NB4 (cell line): ENCODE measurements at regions not wholly inside any gene's neighbourhood (a gene's known extent, or its start where the extent isn't known, plus 50 kb on each side); places are given as distances from the start of the nearest gene placed in this dataset.

Experiments
- CTCF ChIP-seq: IDR thresholded peaks from one replicate; pipeline ENCODE4 v1.5.1; 2012; ENCODE audit warnings: low read depth, low read length
- POLR2A ChIP-seq: IDR thresholded peaks from 2 replicates; pipeline ENCODE4 v1.6.1; 2011; ENCODE audit warnings: mild to moderate bottlenecking; ENCODE audit not compliant: insufficient read length; ENCODE audit errors: extremely low read depth

- TF ChIP-seq CTCF (no peak), POLR2A (no peak)
These were observed 510.9 kb downstream of the RPS24 start for GRCh38 chr10:78544423-78545090.
